ENCODE measurements at regions not wholly inside any gene's neighbourhood (a gene's known extent, or its start where the extent isn't known, plus 50 kb on each side); places are given as distances from the start of the nearest gene placed in this dataset.

DNA sequence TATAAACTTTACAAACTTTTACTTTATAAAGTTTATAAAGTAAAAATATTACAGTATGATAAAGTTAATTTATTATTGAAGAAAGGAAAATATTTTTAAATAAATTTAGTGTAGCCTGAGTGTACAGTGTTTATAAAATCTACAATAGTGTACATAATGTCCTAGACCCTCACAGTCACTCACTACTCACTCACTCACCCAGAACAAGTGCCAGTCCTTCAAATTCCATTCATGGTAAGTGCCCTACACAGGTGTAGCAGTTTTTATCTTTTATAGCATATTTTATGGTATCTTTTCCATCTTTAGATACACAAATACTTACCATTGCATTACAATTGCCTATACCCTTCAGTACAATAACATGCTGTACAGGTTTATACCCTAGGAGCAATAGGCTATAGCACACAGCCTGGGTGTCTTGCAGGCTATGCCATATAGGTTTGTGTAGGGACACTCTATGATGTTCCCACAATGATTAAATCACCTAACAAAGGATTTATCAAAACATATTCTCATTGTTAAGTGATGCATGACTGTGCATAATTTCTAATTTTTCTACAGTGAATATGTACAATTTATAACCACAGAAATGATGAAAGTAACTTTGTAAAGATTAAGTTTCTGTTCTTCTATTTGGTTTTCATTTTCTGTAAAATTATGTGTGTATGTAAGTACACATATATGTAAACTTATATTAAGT, 98.0 kb downstream of the SPRY2 start:
- TF ChIP-seq, protein P1, sequence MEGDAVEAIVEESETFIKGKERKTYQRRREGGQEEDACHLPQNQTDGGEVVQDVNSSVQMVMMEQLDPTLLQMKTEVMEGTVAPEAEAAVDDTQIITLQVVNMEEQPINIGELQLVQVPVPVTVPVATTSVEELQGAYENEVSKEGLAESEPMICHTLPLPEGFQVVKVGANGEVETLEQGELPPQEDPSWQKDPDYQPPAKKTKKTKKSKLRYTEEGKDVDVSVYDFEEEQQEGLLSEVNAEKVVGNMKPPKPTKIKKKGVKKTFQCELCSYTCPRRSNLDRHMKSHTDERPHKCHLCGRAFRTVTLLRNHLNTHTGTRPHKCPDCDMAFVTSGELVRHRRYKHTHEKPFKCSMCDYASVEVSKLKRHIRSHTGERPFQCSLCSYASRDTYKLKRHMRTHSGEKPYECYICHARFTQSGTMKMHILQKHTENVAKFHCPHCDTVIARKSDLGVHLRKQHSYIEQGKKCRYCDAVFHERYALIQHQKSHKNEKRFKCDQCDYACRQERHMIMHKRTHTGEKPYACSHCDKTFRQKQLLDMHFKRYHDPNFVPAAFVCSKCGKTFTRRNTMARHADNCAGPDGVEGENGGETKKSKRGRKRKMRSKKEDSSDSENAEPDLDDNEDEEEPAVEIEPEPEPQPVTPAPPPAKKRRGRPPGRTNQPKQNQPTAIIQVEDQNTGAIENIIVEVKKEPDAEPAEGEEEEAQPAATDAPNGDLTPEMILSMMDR (IDR thresholded peaks at IDR 0.05), result no peak
- TF ChIP-seq POLR2A (IDR thresholded peaks at IDR 0.05), result no peak
- no peak for TF ChIP-seq POLR2AphosphoS5 (IDR thresholded peaks at IDR 0.05)

Measured in breast epithelium (tissue), 3 donors.